Femur (tissue), 1 donor: ENCODE measurements at regions not wholly inside any gene's neighbourhood (a gene's known extent, or its start where the extent isn't known, plus 50 kb on each side); places are given as distances from the start of the nearest gene placed in this dataset.
"Not testable (repeated sequence)": the region's sequence is repeated elsewhere in the genome, so short reads cannot be mapped to it uniquely, and the experiment has no call there.

ENCODE experiments used
- DNase-seq: peaks from one replicate; pipeline ENCODE4 v3.0.0-alpha.2; 2017

DNA sequence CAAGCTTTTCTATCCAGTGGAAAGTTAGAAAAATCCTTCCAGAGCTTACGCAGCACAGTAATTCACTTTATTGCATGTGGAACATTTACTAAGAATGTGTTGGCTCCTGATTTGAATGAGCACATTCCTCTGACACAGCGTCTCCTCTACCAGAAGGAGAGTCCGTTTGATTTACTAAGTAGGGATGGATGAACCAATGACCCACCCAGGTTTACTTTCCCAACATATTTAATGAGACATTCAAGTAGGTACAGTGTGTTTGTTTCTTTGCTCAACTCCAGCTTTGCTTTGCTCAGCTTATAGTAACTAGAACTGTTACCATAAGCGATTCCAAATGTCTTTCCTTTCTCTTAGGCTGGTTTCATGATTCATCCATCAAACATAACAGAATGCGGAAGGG is 161.7 kb downstream of the SMARCA1 start:
- no peak for DNase-seq

DNA sequence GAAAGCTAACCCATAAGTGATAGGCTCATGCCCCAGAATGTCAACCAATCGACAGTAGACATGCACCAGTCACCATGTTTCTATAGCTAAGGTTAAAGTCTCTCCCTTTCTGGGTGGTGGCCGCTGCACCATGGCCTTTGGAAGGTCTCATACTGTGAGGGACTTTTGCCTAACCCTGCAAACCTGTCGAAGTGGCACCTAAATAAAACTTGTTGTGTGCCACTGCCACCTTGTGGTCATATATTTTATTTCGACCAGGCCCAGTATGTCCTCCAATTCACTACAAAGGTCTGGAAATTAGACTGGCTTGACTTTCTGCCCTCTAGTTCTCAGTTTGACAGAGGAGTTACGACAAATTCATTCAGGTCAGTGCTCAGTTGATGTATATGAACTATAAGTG is 163.1 kb downstream of the SMARCA1 start:
- DNase-seq = no peak

DNA sequence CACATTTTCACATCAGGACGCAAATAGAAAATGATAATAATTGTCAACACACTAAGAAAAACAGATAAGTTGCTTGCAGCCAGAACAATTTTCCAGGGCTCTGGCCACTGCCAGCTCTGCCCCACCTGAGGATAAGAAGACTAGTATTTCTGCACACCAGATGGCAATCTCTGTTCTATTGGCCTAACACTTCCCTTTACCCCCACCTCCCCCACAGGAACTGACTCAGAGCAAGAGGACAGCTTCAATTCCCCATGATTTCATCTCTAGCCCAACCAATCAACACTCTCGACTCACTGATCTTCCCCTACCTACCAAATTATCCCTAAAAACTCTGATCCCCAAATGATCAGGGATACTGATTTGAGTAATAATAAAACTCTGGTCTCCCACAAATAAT is 164.0 kb downstream of the SMARCA1 start:
- no peak for DNase-seq

DNA sequence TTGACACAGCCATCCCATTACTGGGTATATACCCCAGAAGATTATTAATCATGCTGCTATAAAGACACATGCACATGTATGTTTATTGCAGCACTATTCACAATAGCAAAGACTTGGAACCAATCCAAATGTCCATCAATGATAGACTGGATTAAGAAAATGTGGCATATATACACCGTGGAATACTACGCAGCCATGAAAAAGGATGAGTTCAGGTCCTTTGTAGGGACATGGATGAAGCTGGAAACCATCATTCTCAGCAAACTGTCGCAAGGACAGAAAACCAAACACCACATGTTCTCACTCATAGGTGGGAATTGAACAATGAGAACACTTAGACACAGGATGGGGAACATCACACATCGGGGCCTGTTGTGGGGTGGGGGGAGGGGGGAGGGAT is 165.9 kb downstream of the SMARCA1 start:
- DNase-seq = not testable (repeated sequence)

DNA sequence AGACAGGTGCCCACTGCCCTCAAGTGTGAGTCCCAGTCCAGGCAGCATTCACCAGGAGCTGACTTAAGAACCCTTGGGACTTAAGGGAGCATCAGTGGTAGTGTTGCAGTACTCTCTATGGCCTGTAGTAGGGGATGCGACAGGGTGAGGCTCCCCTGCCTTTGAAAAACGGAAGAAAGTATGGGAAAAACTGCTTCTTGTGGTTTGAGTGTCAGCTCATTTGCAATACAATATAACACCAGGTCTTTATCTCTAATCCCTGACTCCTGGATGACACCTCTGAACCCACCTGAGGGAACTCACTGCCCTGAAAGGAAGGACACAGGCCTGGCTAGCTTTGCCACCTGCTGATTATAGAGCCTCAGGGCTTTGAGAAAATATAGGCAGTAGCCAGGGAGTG is 176.0 kb downstream of the SMARCA1 start:
- DNase-seq = no peak

DNA sequence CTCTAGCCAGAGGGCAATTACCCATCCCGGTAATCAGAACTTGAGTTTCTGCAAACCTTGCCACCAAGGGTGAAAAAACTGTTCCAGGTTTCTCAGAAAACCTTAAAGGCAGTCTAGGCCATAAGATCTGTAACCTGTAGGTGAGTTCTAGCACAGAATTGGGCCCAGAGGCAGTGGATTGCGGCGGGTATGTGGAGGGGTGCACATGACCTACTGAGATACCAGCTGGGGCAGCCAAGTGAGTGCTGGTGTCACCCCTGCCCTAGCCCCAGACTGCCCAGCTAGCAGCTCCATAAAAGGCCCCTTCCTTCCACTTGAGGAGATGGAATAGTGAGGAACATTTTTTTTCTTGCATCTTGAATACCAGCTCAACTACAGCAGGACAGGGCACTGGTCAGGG is 176.7 kb downstream of the SMARCA1 start:
- DNase-seq = no peak

DNA sequence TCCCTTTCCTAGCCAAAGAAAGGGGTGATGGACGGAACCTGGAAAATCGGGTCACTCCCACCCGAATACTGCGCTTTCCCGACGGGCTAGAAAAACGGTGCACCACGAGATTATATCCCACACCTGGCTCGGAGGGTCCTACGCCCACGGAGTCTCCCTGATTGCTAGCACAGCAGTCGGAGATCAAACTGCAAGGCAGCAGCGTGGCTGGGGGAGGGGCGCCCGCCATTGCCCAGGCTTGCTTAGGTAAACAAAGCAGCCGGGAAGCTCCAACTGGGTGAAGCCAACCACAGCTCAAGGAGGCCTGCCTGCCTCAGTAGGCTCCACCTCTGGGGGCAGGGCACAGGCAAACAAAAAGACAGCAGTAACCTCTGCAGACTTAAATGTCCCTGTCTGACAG is 186.0 kb downstream of the SMARCA1 start:
- not testable (repeated sequence) for DNase-seq

DNA sequence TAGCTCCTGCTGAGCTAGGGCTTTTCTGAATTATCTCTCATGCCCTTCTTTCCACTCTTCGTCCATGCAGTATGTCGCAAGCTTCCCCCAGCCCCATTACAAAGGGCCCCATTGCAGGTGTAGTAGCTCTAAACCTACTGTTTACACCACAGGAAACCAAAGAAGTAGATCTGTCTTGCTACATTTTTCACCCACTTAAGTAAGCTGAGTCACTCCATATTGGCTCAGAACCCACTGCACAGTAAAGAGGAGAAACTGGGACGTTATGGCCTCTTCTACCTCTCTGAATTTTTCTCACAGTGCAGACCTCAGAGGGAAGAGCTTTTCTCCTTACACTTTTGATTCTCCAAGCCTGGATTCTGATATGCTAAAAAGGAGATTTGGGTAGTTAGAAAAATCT is 200.2 kb downstream of the SMARCA1 start:
- DNase-seq = no peak

DNA sequence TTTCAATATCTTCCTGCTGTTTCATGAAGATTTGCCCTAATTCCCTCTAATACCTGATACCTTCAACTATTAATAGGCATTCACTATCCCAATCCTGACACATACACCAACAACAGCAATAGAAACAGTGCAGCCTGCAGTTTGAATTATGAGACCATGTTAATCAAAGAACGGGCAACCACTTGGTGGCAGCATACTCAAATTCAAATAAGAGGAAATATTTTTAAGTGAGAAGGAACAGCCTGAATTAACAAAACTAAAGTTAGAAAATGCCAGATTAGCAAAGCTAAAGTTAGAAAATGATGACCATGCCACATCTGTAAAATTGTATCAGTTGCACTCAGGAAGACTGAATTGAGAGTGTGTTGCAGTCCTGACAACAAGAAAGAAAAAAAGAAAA is 204.9 kb downstream of the SMARCA1 start:
- DNase-seq = no peak

DNA sequence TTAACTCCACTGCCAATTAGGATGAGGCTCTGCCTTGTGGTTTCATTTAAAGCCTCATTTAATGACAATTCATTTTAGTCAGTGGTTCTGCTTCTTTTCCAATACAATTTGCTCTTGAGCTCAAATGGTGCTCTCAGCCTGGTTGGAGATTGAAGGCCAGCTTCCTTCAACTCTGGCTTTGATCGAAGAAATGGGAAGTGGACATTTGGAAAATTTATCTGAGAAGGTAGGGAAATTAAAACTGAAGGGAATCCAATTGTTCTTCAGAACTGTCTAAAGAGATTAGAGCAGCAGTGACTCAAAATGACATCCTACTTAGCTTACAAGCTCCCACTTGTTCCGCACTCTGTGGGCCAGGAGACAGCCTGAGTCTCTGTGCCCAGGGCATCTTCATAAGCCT is 206.8 kb downstream of the SMARCA1 start:
- DNase-seq = no peak

DNA sequence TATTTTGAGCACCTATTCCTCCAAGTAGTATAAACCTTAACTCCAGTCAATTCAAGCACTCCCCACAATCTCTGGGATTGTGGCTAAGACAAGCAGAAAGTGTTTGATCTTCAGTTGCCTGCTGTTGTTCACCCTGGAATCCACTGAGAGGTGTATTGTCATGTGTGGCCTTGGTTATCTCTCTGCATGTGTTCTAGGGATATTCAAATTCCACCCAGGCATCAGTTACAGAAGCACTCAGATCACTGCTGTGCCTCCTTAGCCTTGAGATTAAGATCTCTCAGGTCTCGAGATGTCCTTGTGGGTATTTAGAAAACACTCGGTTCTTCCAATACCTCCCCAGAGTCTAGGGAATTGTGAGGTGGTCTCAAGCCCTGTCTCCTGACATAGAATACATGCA is 213.3 kb downstream of the SMARCA1 start:
- no peak for DNase-seq

DNA sequence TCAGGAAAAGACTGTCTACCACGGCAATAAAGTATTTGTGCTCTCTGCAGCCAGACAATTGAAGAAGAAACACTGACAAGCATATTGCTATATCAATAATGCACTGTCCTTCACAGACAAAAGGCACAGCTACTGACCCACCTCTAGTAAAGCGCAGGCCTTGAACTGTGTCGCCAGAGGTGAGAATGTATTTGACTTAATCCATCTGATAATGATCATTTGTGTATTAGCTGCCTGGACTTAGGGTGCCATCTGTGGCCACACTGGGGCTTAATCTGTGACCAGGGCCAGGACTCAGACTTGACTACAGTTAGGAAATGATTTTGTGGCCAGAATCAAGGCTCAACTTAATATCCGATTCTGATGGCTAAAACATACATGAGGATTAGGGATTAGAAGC is 260.4 kb downstream of the SMARCA1 start:
- no peak for DNase-seq

DNA sequence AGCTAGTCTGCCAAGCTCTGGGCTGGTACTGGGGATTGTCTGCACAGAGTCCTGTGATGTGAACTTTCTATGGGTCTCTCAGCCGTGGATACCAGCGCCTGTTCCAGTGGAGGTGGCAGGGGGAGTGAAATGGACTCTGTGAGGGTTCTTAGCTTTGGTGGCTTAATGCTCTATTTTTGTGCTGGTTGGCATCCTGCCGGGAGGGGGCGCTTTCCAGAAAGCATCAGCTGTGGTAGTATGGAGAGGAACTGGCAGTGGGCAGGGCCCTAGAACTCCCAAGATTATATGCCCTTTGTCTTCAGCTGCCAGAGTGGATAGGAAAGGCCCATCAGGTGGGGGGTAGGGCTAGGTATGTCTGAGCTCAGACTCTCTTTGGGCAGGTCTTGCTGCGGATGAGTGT is 267.8 kb downstream of the SMARCA1 start:
- not testable (repeated sequence) for DNase-seq

DNA sequence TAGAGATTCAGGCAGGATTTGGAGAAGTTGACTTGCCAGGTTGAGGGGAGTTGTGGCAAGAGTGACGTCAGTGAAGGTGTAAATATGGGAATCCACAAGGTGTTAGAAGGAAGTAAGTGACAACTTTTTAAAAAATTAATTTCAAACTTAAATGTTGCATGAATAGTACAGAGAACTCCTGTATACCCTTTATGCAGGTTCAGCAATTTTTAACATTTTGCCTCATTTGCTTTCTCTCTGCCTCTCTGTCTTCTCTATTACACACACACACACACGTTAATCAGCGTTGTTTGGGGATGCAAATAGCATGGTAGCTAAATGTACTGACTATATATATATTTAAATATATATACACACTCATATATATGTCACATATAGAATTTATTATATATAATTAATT is 273.7 kb downstream of the SMARCA1 start:
- DNase-seq = no peak

DNA sequence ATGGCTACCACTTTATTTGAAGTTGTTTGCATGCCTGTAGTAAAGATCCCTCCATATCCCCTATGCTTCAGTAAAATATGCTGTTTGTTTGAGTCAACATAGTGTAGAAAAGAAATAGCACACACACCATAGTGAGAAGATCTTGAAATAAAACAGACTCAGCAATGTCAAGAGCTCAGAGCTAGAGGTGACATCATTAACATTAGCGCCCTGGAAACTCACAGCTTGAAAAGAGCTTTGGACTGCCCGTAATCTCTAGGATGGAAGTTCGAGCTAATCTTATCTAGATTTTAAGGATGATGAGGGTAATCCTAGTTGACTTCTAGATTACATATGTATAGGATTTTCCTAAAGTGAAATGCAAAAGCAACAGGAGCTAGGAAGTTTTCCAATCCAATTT is 275.6 kb downstream of the SMARCA1 start:
- no peak for DNase-seq

DNA sequence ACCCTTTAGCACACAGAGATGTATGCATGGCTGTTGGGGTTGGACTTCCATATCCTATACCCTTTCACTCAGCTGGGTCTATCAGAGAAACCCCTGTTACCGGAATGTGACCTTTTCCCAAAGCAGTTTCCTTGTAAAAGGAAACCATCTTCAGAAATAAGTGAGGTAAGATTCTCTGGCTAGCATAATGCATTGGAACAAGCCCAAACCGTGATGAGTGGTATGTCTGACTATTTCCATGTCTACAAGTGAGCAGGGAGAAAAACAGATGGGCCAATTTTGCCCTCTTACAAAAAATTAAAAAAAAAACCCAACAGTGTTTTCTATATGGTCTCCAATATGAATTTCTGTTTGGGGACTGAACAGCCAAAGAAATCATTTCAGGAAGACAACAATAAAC is 283.9 kb downstream of the SMARCA1 start:
- DNase-seq = peak; percentile 21

DNA sequence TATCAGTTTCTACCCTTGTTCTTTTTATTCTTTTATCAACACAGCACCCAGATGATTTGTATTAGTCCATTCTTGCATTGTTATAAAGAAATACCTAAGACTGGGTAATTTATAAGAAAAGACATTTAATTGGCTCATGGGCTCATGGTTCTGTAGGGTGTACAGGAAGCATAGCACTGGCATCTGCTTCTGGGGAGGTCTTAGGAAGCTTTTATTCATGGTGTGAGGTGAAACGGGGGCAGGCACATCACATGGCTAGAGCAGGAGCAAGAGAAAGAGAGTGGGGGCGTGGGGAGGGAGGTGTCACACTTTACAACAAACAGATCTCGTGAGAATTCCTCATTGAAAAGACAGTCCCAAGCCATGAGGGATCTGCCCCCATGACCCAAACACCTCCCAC is 285.3 kb downstream of the SMARCA1 start:
- no peak for DNase-seq

DNA sequence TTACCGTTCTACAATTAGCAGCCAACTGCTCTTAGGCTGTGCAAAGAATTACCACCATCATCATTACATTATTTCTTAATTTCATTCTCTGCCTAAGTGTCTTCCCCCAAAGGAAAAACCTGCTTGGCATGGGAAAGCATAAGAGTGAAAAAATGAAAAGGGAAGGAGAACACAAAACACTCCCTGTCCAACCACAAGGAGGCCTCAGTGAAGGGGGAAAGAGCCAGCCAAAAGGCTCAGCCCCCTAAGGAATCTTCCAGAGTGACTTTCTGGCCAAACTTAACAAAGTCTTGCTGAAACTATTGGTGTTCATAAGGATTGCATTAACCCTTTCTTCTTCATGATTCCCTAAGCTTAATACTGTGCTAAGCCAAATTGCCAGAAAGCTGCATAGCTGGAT is 287.4 kb downstream of the SMARCA1 start:
- DNase-seq = peak; percentile 21

DNA sequence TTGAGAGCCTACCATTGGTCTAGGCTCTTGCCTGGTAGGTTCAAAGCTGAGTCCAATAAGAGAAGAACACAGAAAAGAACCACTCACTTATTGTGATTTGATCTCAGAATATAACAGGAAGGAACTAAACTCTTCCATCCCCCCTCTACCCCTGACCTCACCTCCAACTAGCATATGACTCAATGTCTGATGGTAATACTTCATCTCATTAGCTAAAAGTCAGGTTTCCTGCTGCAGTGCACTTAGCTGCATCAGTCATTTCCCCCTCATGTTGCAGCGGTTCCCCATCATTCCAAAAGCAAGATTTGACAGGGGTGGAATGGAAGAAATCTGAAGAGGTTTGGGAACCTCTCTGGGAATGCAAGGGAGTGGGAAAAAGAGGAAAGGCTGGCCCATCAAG is 289.5 kb downstream of the SMARCA1 start:
- DNase-seq = no peak

DNA sequence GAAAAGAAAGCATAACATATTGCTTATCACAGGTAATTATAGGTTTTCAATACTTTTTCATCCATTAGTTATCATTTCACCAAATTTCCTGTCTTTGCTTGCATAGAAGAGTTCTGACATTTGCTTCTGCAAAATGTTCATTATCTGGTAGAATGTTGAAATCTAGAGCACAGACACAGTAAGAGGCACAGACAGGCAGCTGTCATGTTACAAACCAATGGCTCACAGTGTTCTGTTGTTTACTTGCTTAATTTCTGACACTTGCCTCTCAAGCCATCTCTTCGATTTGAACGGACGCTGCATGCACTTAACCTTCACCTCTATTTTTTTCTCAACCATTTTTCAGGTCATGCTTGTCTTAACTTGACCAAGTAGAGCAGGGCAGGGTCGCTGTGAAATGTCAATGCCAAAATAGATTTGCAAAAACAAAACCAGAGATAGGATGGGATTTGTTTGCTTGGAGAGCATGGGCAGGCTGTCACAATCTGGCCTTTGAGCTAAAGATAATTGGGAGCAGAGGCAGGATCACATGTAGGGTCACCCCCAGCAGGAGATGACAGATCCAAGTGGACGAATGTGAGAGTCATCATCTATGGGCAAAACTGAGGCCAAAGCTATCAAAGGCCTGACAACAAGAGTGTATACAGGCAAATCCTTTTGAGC is 292.3 kb downstream of the SMARCA1 start:
- no peak for DNase-seq

DNA sequence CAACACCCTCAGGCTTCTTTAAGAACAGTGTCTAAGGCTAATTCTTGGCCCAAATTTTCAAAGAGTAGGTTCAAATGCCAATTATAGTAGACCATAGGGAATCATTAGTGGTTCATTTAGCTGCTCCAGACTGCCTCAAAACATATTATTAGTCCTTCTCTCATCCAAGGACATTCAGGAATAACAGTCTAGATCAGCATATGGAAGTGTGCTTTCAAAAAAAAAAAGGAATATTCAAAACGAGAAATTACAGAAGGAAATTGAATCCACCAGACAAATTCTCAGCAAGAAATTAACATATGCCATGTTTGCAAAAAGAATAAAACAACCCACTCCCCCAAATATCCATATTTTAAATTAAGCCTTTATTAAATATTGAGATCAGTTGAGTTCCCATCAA is 293.1 kb downstream of the SMARCA1 start:
- DNase-seq = no peak

DNA sequence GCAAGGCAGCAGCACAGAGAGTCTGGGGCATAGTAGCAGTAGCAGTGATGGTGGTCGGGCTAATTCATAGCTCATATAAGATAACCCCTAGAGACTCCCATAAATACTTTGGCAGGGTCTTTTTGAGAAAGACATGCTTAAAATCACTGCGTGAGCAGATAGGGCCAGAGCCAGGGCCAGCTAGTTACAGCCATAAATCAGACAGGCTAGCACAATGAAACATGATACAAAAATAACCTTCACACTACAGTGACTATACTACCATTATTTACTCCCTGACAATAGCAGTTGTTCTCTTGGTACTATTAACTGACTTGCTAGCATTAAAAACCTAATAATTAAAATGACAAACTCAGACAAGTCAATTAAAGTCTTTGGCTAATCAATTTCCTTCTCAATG is 295.9 kb downstream of the SMARCA1 start:
- DNase-seq = no peak

DNA sequence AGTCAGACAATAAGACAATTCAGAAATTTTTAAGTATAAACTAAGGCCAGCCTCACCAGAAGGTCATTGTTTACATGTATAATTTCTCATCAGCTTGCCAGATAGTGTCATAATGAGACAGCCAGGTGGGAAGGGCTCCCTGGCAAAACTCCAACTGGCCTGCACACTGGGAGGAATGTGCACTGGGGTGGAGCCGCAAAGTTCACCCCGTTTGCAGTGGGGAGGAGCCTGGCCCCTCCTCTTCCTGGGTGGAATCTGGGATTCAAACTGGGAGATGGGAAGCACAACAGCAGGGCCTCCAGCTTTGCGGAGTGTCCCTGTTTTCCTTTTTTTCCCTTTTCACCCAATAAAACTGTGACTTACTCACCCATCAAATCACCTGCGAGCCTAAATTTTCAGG is 329.9 kb downstream of the SMARCA1 start:
- DNase-seq = peak; percentile 29

DNA sequence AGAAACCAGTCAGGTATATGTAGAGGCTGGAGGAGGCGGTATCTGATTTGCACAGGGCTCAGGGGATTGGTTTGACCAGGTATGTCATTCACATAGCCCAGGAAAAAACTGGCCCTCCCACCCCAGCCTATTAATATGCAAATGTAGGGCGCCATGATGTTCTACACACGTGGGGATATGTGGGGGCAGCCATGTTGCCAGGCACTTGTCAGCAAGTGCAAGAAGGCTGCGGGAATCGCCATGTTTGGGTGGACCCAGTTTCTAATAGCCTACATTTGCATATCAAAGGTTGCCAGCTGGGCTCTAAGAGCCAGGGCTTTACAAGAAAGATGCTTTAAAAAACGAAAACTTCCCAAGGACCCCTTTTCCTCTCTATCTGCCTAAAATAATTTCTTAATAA is 335.1 kb downstream of the SMARCA1 start:
- DNase-seq = no peak

DNA sequence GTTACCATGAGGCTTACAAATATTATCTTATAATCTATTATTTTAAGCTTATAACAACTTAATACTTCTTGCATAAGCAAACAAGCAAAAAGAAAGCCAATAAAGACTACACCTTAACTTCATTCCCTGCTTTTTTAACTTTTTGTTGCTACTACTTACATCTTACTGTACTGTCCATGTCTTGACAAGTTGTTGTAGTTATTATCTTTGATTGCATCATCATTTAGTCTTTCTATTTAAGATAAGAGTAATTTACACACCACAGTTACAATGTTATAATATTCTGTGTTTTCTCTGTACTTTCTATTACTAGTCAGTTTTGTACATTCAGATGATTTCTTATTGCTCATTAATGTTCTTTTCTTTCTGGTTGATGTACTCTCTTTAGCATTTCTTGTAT is 346.6 kb downstream of the SMARCA1 start:
- no peak for DNase-seq

DNA sequence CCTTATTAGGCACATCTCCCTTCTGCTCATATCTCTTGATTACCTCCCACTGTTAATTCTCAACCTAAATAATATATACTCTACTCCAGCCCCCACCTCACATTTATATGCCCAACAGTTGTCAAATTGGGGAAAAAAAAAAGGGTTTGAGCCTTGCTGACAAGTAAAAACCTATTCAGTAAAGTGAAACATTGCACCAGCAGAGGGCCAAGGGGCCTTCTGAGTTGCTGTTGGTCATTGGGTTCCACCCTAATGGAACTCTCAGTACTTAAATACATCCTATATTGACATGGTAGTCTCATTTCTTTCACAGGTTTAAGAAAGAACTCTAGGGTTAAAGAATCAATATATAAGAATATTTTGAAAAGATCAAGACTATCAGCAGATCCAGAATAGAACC is 362.2 kb downstream of the SMARCA1 start:
- no peak for DNase-seq
